GM18907 (cell line): ENCODE measurements at regions not wholly inside any gene's neighbourhood (a gene's known extent, or its start where the extent isn't known, plus 50 kb on each side); places are given as distances from the start of the nearest gene placed in this dataset.

Experiments
- ATAC-seq: cut with Tn5 transposase; IDR thresholded peaks from one replicate; pipeline ENCODE4 v1.9.1; 2021; ENCODE audit warnings: mild to moderate bottlenecking, moderate library complexity; ENCODE audit not compliant: unreplicated experiment

DNA sequence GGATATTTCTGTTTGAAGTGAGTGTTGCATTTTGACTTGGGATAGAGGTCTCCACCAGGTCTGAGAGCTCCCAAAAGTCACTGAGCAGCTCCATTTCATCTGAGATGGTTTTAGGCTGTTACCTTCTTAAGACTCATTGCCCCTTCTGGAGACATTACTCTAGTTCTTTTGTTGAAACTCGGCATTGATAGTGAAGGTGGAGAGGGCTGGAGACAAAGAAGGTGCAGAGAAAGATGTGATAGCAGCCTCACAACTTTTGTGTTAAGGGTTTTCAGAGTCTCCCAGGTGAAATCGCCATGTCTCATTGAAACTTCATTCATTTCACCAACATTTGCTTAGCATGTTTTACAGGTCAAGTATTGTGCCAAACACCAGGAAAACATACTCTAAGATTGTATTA lies 219.6 kb downstream of the INSIG2 start:
- ATAC-seq, result no peak

DNA sequence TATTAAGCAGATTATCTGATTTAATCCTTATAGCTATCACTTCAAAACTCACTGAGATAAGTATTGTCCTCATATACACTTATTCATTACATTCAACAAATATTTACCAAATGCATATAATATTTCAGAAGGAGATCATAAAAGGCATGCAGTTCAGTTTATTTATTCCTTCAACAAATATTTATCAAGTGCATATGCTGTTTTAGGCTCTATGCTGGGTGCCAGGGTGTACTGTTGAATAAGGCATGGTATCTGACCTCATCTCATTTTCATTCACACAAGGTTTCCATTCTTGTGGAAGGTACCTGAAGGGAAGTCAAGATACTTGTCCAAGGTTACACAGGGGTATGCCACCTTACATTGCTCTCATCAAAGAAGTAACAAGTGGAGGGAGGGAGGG lies 213.0 kb downstream of the INSIG2 start:
- ATAC-seq, result no peak

DNA sequence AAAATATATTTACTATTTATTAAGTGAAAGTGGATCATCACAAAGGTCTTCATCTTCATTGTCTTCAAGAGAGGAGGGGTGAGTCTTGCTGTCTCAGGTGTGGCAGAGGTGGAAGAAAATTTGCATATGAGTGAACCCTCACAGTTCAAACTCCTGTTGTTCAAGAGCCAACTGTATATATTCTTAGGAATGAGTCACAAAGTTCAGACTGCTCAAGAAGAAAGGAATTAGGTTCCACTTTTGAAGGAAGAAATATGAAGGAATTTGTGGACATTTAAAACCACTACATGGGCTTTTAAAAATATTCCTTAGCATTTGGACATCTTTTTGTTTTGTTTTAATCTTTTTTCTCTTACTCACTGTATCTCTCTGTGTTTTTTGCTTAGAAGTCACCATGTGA lies 212.6 kb downstream of the INSIG2 start:
- no peak for ATAC-seq

DNA sequence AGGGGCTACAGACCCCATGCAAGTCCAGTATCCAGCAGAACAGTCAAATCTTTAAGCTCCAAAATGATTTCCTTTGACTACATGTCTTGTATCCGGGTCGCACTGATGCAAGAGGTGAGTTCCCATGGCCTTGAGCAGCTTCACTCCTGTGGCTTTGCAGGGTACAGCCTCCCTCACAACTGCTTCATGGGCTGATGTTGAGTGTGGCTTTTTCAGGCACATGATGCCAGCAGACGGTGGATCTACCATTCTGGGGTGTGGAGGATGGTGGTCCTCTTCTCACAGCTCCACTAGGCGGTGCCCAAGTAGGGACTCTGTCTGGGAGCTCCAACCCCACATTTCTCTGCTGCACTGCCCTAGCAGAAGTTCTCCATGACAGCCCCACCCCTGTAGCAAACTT lies 208.4 kb downstream of the INSIG2 start:
- no peak for ATAC-seq

DNA sequence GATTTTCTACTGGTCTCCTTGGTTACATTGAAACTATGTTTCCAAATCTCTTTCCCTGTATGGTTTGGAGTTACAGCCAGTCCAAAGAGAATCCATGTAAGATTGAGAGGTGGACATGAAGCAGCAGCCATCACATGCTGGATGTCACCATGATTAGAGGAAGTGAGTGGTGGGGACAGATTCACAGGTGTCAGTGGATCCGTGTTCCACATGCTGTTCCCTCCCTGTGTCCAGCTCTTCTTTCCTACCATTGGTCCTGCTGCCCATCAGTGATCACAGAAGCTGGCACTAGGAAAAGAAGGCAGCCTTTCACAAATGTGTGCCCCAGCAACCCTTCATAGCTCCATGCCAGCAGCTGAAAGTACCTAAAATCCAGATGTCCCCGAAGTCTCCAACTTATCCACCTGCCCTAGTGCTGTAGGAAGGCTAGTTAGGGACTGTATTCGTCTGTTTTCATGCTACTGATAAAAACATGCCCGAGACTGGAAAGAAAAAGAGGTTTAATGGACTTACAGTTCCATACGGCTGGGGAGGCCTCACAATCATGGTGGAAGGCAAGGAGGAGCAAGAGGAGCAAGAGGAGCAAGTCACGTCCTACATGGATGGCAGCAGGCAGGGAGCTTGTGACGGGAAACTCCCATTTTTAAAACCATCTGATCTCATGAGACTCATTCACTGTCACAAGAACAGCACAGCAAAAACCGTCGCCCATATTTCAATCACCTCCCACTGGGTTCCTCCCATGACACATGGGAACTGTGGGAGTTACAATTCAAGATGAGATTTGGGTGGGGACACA lies 207.5 kb downstream of the INSIG2 start:
- ATAC-seq, result no peak

DNA sequence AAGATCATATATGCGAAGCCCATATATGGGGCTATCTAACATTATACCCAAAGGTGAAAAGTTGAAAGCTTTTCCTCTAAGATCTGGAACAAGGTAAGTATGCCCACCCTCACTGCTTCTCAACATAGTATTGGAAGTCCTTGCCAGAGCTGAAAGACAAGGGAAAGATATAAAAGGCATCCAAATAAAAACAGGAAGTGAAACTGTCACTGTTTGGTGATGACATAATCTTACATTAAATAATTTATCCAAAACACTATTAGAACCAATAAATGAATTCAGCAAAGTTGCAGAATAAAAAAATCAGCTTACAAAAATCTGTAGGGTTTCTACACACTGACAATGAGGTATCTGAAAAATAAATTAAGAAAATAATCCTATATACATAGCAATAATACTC lies 205.8 kb downstream of the INSIG2 start:
- ATAC-seq, result no peak

DNA sequence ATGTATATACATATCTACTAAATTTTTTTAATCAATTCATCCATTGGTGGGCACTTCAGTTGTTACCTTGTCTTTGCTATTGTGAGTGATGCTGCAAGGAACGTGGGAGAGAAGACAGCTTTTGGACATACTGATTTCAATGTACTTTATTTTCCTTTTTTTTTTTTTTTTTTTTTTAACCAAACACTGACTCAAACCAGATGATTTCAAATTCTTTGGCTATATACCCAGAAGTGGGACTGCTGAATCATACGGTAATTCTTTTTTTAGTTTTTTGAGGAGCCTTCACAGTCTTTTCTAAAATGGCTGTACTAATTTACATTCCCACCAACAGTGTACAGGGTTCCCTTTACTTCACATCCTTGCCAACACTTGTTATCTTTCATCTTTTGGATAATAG lies 204.7 kb downstream of the INSIG2 start:
- no peak for ATAC-seq

DNA sequence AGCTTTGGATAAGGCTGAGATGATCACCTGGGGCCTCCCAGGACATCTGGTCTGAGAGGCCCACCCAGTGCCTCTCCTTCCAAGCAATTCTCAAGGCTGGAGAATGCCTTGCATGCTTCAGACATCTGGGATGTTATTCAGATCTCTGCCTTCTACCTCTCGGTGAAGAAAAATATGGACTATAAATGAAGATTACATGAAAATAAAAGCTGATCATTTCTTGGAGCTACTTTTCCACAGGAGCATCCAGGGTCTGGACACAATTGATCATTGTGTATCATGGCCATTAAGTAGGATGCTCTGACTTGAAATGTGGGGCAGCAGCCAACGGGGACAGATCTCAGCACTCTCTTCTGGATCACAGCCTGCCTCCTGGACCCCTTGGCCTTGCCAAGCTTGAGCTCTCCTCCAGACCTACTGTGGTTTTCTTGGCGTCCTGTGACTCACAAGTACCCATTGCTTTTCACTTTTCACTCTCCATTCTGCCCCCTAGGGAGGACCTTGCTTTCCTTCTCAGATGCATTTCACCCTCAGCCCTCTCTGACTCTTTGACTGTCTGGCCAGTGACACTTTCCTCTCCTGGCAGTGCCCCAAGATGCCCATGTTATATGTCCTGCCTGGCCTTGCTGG lies 203.1 kb downstream of the INSIG2 start:
- ATAC-seq, result no peak

DNA sequence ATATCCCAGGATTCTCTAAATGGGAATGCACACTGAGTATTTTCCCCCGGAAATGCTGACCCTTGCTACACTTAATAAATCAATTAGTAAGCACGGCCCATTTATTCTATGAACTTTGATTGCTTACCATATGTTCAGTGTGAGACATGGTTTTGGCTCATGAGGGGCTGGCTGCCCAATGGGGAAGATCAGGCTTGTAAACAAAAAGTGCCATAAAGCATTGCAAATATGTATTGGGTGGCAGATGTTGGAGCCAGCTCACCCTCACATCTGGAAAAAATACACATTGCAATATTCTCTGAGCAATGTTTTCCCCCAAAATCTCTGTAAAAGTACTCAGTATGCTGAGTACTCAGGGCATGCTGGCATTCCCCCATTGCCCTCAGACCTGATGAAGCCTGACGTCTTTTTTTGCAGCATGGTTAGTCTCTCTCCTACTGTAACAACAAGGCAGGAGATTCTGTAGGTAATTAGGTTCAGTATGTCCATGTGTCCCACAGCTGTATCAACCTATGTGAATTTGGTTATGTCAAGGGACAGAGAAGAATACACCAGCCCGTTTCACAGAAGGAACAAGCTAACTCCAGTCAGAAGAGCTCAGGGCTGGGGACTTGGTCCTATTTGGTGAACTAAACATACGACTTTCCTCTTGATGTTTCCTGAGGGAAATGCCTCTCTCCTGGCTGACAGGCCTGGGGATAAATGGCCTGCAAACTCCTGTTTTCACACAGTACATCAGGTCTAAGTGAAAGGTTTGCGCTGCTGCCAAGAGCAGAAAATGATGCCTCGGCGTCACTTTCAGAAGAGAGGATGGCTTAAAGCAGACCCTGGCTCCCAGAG lies 202.4 kb downstream of the INSIG2 start:
- no peak for ATAC-seq

DNA sequence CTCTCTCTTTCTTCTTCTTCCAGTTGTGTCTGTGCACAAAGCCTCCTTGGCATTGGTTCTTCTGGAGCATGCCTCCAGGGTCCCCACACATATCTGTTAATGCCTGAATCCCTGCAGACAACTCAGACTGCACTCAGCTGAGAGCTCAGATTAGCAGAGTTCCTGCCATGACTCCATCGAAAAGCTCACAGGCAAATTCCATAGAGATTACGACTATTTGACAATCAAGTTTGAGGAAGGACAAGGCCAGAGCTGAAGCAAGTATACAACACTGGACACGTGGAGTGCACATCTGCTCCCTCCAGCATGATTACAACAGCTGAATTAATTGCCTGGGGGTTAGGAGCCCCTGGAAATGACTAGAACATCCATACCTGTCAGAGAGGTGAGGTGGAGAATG lies 190.7 kb downstream of the INSIG2 start:
- no peak for ATAC-seq

DNA sequence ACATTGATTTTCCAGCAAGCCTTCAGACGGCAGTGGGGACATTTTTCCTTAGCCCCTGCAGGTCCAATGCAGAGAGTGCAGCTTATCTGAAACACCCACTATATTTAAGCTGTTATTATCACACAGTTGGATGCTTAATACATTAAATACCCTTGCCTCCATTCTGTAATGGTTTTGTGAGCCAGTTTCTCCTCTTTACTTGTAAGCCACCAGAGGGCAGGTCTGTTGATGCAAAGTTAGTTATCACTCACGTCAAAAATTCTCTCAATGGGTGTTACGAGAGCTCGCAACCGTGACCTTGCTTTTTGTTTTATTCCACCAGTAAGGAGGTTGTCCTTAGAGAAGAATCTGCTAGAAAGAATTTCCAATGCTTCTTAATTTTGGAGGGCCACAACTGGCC lies 189.8 kb downstream of the INSIG2 start:
- no peak for ATAC-seq

DNA sequence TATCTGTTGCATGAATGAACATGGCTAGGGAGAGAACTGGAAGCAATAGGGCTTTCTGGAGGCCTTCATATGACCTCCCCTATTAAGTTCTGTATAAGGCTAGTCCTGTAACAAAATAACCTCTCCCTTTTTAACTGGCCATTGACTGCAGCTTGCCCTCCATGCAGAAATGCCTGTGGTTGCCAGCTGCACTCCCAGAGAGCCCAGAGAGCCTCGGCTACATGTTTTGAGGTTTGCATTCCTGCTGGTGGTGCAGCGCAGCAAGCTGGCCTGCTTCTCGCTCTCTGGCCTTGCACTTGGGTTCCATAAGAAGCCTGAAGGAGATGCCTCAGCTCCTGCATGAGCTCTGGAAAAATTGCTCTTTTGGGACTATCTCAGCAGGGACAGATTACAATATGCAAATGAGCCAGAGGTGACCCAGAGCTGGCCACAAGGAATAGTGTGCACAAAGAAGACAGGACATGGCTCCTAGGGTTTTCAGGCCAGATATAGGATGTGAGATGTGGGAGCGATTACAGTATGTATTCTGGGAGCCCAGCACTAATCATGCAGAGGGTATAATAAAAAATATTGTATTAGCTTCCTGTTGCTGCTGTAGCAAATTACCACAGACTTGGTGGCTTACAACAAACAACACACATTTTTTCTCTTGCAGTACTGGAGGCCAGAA lies 186.7 kb downstream of the INSIG2 start:
- ATAC-seq, result no peak

DNA sequence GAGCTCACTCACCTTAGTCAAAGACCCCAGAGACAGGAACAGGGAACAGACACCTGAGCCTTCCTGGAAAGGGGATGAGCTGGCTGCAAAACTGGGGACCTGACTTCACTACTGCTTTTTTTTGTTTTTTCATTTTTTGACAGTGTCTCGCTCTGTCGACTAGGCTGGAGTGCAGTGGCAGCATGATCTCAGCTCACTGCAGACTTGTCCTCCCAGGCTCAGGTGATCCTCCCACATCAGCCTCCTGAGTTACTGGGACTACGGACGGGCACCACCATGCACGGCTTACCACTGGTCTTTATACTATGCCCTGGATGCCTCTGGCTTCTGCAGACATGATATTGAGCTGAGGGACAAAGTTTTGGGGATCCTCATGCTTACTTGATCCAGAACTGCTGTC lies 184.1 kb downstream of the INSIG2 start:
- ATAC-seq, result no peak

DNA sequence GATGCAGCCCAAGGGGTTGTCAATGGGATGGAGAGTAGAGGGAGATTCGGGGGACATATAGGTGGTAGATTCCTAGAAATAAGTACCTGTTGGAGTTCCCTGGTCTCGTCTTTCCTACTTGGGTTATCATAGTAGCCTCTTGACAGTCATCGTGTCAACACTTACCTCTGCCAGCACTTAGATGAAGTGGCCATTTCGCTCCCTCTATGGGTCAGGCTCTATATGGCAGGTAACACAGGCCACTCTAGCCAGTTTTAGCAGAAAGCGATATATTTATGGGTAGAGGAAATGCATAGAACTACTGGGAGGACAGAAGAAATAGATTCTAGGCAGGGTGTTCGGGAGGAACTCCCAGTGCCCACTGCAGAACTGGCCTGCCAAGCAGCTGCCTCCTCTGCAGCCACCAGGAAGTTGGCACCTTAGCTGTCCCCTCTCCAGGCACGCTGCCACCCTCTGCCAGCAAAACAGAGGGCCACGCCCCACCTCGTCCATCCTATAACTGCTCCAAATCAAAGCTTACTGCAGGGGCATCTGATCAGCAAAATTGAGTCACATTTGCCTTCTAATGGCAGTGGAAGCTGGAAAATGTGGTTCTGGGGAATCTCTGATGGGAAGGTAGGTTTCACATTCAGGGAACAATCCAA lies 181.3 kb downstream of the INSIG2 start:
- peak; percentile 55 for ATAC-seq

DNA sequence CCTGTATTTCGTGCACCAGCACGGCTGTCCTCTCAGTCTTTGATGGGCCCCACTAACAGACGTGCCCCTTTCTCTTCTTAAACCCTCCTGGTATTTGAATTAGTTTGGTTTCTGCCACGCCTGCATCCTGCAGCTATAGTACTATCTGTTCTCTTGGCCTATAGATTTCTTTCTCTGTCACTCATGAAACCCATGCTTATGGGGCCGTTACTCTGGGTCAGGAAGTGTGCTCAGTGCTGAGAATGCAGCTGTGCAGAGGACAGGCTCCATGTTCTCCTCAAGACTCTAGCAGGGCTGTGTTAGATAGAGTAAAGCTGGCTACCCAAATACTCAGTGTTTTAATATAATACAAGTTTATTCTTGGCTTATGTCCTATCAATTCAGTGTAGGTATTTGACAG lies 180.0 kb downstream of the INSIG2 start:
- no peak for ATAC-seq

DNA sequence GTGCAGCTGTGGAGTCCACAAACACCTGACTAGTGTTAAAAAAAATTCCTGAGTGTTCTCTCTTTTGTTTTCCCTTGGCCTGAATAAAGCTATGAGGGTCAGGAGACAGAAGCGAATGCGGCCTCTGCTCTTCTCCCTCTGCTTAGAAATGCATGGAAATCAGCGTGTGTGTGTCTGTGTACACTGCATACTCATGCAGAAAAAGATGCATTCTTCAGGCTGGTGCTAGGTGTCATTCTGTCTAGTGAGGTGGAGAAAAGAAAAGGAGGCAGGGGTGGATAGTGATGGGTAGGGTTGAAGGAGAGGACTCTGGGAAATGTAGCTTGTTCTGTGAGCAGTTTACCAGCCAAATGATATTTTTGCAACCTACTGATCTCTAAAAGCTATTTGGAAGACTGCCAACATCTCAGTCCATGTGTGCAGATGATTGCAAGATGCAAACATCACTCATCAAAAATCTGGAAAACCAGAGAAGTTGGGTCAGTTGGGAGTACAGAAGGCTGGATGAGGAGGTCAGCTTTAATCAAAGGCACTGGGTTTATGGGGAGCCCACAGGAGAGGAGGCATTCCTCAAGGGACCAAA lies 177.7 kb downstream of the INSIG2 start:
- ATAC-seq, result no peak

DNA sequence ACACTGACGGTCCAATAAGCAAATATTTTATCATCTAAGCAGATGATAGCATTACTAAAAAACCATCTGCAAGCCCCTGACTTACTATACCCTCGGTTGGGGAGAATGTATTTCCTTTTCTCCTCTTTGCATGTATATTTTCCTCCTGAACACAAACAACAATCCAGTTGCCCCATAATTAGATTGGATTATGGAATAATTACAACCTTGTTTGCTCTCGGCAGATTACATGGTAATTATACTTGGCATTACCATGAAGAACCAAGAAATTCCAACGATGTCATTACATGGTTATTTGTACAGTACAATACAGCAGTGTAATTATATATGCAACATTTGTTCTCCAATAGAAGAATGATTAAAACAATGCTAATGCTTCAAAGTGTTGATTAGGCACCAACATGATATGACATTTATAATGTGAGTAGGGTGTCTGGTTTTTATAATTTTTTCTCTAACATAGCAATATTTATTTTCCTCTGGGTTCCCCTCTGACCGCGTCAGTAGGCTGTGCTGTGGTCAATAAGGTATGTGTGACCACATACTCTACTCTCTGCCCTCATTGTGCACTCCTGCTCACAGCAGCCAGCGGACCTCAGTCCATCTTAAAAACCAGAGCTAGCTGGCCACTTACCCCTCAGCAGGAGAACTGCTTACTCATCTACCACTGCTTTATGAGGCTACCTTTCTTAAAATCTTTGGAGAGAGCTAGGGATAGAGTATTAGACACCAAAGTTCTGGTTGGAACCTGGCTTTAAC lies 176.1 kb downstream of the INSIG2 start:
- no peak for ATAC-seq

DNA sequence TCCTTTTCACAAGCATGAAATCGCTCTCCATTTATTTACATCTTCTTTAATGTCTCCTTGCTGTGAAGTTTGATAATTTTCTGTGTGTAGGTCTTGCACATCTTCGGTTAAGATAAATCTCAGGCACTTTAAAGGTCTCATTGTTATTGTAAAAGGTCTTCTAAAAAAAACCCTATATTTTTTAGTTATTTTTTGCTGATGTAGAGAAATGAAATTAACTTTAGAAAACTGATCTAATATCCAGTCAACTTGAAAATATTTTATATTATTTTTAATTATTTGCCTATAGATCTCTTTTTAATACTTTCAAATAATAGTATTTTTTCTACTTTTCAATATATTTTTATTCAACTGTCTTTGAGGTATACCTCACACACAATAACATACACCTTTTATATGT lies 169.4 kb downstream of the INSIG2 start:
- no peak for ATAC-seq

DNA sequence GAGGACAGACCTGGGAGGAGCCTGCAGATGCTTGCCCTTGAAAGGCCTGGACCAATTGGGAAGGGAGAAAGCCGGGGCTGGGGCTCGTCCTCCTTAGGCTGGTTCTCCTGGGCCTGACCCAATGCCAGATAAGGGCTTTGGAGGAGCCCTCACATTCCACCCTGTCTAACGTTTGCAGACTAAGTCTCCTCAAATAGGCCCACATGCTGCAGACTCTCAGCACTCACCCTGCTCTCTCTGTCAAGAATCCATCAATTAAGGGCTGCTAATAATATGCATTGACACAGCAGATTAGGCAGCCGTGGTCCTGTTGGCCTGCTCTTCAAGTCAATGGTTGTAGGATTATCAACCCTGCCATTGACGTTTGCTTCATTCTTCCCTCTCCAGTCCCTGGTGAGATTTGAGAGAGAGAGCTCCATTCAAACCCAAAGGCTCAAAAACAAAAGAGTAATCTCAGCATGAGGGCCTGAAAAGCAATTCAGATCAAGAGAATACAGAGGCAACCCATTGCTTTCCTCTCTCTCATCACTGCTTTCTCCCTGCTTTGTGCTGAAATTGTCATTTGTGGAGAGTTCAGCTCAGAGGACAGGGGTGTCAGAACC lies 167.6 kb downstream of the INSIG2 start:
- ATAC-seq, result no peak
